CD4-positive, alpha-beta T cell treated with Interleukin-2 at 100 ng/mL for 4 hours (primary cell): ENCODE measurements at regions not wholly inside any gene's neighbourhood (a gene's known extent, or its start where the extent isn't known, plus 50 kb on each side); places are given as distances from the start of the nearest gene placed in this dataset.
"Not testable (repeated sequence)": the region's sequence is repeated elsewhere in the genome, so short reads cannot be mapped to it uniquely, and the experiment has no call there.

Experiments
- DNase-seq: peaks from one replicate; pipeline ENCODE4 v3.0.0-alpha.2; 2020; ENCODE audit warnings: low spot score

- DNase-seq, result not testable (repeated sequence)
Observed at GRCh38 chr18:60013148-60013547, 113.4 kb downstream of the PMAIP1 start.

GRCh38 chr18:60010984-60011383 is 111.2 kb downstream of the PMAIP1 start:
- no peak for DNase-seq

DNA sequence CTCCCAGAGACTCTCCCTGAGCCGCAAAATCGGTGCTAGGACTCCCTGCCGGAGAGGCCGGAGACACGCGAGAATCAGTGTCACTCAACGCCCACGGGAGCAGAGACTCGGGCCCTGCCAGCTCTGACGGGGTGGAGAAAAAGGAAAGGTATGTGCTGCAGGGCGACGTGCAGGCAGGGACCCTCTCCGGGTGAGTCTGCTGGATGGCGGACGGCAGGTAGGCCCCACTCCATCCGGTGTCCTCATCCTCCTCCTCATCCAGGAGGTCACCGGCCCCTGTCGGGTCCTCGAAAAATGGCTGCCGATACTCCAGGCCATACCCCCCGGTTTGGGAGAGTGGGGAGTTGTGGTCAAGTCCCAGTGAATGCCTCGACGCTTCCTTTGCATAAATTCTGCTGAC is 110.7 kb downstream of the PMAIP1 start:
- no peak for DNase-seq

DNA sequence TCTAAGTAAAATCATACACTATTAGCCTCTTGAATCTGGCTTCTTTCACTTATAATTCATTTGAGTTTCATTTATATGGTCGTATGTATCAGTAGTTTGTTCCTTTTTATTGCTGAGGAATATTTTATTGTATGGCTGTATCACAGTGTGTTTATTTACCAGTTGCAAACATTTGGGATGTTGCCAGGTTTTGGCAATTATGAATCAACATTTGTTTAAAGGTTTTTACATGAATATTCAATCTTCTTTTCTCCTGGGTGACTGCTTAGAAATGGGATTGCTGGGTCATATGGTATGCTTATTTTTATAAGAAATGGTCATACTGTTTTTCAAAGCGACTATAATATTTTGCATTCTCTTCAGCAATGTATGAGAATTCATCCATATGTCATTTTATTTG is 107.9 kb downstream of the PMAIP1 start:
- no peak for DNase-seq

DNA sequence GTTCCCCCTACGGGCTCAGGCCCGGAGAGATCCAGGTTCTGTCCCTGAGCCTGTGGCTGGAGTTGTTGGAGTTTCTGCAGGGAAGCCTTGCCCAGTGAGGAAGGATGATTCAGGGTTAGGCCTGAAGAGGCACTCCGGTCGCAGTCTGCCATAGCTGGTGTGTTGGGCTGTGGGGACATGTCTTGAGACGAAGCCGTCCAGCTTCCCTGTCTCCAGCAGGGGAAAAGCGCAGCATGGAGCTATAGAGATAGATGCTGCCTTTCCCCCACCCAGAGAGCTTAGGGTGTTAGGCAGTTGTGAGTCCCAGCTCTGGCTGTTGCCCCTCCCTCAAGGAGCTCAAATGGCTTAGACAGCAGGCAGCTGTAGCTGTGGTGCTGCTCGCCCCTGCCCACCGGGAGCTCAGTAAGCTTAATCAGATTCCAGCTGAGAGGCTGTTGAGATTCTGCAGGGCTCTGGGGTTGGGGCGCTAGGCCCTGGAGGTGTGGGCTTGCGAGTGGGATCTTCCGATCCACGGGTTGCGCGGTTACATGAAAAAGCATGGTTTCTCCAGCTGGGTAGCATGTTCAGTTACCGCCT is 103.9 kb downstream of the PMAIP1 start:
- no peak for DNase-seq

GRCh38 chr18:59996370-59996966 is 96.7 kb downstream of the PMAIP1 start:
- peak; percentile 6 for DNase-seq

GRCh38 chr18:59994357-59994756 is 94.6 kb downstream of the PMAIP1 start:
- DNase-seq, result no peak

GRCh38 chr18:59993560-59993959 is 93.8 kb downstream of the PMAIP1 start:
- DNase-seq, result no peak

DNA sequence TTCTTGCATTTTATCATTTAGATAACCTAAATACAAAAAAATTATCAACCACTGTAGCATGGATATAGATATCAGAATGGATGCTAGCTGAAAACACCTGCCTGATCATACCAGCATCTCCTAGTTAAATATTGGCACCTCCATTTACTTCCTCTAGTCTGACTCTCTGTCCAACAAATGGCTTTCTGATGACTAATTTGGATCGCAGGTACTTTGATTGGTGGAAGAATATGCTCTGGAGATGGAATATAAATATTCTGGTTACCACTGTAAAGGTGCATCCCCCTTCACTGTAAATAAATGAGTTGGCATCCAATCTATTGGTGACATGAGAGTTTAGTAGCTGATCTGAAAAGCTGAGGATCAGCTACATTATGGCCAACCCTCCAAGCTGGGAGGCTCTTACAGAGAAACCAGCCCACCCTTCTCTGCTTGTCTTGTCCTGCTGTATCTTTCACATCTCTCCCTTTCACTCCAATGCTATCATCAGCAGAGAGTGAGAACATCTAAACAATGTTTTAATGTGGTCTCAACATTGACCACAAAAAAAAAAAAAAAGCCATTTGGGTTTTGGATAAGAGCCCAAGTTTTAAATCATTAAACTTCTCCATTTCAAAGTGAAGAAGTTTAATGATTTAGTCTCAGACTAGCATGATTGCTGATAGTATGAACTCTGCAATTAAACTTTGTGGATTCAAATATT is 90.5 kb downstream of the PMAIP1 start:
- no peak for DNase-seq

- DNase-seq, result peak; percentile 59
Observed at GRCh38 chr18:59988098-59988706, 88.4 kb downstream of the PMAIP1 start.

DNA sequence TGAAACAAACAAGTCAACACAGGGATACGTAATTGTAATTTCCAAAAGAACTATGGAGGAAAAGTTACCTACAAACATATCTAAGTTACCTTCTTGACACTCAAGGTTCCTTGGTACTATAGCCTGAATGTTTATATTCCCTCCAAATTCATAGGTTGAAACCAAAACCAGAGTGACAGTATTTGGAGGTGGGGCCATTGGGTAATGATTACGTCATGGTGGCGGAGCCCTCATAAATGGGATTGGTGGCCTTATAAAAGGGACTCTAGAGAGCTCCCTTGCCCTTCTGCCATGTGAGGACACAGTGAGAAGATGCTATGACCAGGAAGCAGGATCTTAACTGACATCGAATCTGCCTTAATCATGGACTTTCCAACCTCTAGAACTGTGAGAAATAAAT is 87.3 kb downstream of the PMAIP1 start:
- no peak for DNase-seq

DNA sequence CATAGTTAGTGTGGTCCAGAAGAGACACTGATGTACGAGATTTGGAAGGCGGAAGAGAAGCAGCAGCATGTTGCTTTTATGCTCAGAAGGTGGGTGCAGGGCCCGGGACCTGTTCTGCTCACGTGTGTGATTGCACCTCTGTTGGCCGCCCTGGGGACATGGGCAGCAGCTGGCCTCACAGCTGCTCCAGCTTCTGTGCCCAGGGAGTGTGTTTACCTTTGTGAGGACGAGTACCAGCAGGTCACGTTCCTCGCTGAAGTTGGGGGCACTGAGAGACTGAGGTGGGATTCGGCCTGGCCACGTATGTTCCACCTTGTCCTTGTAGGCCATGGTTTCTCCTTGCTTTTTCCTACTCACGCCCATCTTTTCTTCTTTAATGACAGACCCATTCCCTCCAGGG is 86.3 kb downstream of the PMAIP1 start:
- DNase-seq, result no peak

DNA sequence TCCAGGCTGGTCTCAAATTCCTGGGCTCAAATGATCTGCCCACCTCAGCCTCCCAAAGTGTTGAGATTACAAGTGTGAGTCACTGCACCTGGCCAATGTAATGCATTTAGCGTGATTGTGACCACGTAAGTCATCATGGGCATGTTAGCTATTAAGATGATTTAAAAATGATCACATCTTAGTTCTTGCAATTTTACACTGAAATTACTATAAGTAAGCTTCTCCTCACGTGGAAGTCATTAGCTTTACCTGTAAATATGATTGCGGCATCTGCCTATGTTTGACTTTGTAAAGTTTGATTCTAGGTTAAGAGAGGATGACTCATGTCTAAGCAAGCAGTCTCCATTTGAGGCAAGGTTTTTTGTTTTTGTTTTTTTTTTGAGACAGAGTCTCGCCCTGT is 85.5 kb downstream of the PMAIP1 start:
- no peak for DNase-seq

DNA sequence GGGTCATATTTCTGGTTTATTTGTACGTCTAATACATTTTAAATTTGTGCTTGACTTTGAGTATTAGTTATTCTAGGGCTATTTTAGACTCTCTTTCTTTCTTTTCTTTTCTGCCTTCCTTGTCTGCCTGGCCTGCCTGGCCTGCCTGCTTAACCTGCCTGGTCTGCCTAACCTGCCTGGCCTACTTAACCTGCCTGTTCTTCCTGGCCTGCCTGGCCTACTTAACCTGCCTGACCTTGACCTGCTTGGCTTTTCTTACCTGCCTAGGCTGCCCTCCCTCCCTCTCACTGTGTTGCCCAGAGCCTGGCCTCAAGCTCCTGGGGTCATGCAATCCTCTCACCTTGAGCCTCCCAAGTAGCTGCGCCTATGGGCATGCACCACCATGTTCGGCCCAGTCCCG is 83.7 kb downstream of the PMAIP1 start:
- DNase-seq, result no peak

GRCh38 chr18:59980188-59980637 is 80.4 kb downstream of the PMAIP1 start:
- DNase-seq, result no peak

DNA sequence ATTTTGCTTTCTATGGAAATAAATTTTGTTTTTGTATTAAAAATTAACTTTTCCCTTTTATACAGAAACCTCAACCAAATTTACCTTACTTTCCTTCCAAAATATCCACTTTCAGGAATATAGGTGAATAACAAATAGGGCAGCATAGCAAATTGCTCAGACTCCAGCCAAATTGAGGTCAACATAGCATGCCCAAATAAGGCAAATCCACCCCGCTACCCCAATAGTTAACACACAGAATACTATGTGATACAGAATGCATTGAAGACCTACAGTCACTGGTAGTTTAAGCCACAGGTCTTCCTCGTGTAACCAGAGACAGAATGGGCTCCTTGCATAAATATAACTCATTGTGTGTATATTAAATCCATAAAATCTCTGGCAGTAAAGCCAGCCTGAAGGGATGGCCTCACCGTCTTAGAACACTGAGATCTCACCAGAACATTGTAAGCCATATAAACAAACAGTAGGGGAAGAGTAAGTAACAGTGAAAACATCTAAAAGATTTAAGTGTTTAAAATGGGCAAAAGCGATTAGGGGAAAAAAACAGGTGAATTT is 72.2 kb downstream of the PMAIP1 start:
- DNase-seq, result no peak

DNA sequence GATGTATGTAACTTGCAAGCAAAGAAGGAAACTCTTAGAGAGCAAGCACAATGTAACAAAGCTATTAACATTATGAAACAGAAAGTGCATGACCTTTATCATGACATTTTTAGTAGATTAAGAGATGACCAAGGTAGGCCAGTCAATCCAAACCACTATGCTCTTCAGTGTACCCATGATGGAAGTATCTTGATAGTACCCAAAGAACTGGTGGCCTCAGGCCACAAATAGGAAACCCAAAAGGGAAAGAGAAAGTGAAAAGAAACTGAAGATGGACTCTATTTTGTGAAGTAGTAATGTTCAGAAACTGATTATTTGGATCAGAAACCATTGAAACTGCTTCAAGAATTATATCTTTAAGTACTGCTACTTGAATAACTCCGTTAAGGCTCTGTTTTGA is 71.3 kb downstream of the PMAIP1 start:
- DNase-seq, result not testable (repeated sequence)

DNA sequence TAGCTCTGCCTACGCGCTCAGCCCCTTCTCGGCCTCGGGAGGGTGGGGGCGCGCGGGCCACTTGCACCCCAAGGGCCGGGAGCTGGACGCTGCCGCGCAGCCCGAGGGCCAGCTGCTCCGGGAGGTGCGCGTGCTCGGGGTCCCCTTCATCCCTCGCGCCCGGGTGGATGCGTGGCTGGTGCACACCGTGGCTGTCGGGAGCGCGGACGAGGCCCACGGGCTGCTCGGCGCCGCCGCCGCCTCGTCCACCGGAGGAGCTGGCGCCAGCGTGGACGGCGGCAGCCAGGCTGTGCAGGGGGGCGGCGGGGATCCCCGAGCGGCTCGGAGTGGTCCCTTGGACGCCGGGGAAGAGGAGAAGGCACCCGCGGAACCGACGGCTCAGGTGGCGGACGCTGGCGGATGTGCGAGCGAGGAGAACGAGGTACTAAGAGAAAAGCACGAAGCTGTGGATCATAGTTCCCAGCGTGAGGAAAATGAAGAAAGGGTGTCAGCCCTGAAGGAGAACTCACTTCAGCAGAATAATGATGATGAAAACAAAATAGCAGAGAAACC is 69.8 kb downstream of the PMAIP1 start:
- not testable (repeated sequence) for DNase-seq

- no peak for DNase-seq
Observed at GRCh38 chr18:59968583-59968982, 68.8 kb downstream of the PMAIP1 start.

- no peak for DNase-seq
Observed at GRCh38 chr18:59967878-59968277, 68.1 kb downstream of the PMAIP1 start.

DNA sequence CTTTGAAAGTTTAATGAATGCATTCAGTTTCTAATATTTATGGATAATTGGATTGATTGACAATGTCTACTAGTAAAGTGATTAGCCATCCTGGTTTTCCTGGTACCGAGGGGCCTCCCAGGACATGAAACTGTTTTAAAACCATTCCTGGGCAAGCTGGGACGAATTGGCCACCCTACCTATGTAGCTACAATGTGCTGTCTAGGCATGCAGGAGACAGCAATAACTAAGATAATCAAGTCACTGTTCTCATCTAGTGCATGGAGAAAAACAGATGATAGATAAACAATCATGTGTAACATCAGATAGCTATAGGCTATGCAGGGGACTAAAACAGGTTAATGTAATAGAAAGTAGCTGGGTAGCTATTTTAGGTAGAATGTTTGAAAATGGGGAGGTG is 67.1 kb downstream of the PMAIP1 start:
- DNase-seq, result no peak

DNA sequence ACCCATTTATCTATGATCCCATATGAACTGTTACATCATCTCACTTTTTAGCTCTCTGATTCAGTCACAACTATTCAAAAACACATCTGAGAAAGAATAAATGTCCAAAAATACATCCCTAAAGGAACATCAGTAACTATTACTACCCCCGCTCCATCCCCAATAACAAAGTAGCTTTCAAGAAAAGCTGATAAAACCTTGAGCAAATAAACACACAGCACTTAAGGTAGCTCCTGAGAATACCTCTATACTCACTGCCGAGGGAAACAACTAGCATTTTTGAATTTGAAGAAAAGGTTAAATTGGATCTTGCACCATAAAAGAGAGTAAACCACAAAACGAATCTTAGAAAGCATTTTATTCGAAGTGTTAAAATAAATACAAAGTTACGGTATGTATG is 63.4 kb downstream of the PMAIP1 start:
- DNase-seq, result no peak

DNA sequence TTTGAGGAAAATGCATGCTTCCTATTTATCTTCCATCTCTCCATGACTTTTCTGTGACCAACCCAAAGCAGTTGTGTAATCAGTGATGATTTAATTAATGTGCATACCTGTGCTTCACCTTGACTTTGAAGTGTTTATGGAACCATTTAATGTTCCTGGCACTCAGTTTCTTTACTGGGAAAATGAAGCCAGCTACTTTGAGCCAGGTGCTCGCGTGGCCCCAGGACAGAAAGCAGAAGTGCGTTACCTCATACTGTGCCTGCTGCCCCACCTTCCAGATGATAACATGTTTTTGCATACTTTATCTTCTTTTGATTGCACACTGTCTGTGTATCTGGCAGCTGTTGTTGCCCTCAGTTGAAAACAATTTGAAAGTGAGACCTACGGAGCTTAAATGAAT is 61.3 kb downstream of the PMAIP1 start:
- no peak for DNase-seq
